IPS DF 4.7 (cell line): ENCODE measurements at regions not wholly inside any gene's neighbourhood (a gene's known extent, or its start where the extent isn't known, plus 50 kb on each side); places are given as distances from the start of the nearest gene placed in this dataset.

Source experiments
- DNase-seq: peaks from one replicate; pipeline ENCODE4 v3.0.0-alpha.2; 2013; ENCODE audit warnings: low spot score; ENCODE audit errors: extremely low read depth

- DNase-seq: no peak
Measured at GRCh38 chr11:81899156-81899555, 834.5 kb downstream of the FAM181B start.

GRCh38 chr11:81897639-81898038 is 836.0 kb downstream of the FAM181B start:
- DNase-seq: no peak

GRCh38 chr11:81895258-81895657 is 838.4 kb downstream of the FAM181B start:
- no peak for DNase-seq

- DNase-seq: no peak
Measured at GRCh38 chr11:81892770-81893635, 840.7 kb downstream of the FAM181B start.

GRCh38 chr11:81888391-81888790 is 845.3 kb downstream of the FAM181B start:
- DNase-seq: no peak

GRCh38 chr11:81887671-81888070 is 846.0 kb downstream of the FAM181B start:
- no peak for DNase-seq

GRCh38 chr11:81886406-81887075 is 847.1 kb downstream of the FAM181B start:
- no peak for DNase-seq

GRCh38 chr11:81874635-81875034 is 859.0 kb downstream of the FAM181B start:
- DNase-seq: no peak

GRCh38 chr11:81870815-81871214 is 862.8 kb downstream of the FAM181B start:
- DNase-seq: no peak

- DNase-seq: no peak
Measured at GRCh38 chr11:81870066-81870412, 863.6 kb downstream of the FAM181B start.

GRCh38 chr11:81869351-81870065 is 864.2 kb downstream of the FAM181B start:
- no peak for DNase-seq

- DNase-seq: no peak
Measured at GRCh38 chr11:81866896-81867295, 866.8 kb downstream of the FAM181B start.

GRCh38 chr11:81857386-81857785 is 876.3 kb downstream of the FAM181B start:
- DNase-seq: no peak

GRCh38 chr11:81853791-81854190 is 879.9 kb downstream of the FAM181B start:
- DNase-seq: no peak

- no peak for DNase-seq
Measured at GRCh38 chr11:81852896-81853295, 880.8 kb downstream of the FAM181B start.

GRCh38 chr11:81840380-81840779 is 893.3 kb downstream of the FAM181B start:
- no peak for DNase-seq

- no peak for DNase-seq
Measured at GRCh38 chr11:81839976-81840375, 893.7 kb downstream of the FAM181B start.

- DNase-seq: no peak
Measured at GRCh38 chr11:81839016-81839415, 894.6 kb downstream of the FAM181B start.

- DNase-seq: no peak
Measured at GRCh38 chr11:81829976-81830375, 903.7 kb downstream of the FAM181B start.

GRCh38 chr11:81825346-81825745 is 908.3 kb downstream of the FAM181B start:
- DNase-seq: no peak

GRCh38 chr11:81819462-81819861 is 914.2 kb downstream of the FAM181B start:
- DNase-seq: no peak

GRCh38 chr11:81804858-81805257 is 928.8 kb downstream of the FAM181B start:
- no peak for DNase-seq
